Embryonic facial prominence (tissue), 1 donor: ENCODE measurements at regions not wholly inside any gene's neighbourhood (a gene's known extent, or its start where the extent isn't known, plus 50 kb on each side); places are given as distances from the start of the nearest gene placed in this dataset.
"Not testable (repeated sequence)": the region's sequence is repeated elsewhere in the genome, so short reads cannot be mapped to it uniquely, and the experiment has no call there.

Experiments used
- DNase-seq: peaks from one replicate; pipeline ENCODE4 v3.0.0-alpha.2; 2016; ENCODE audit errors: extremely low spot score

GRCh38 chr10:118870467-118871243 is 115.9 kb upstream of the CACUL1 start:
- DNase-seq, result no peak

GRCh38 chr10:118871244-118871865 is 116.6 kb upstream of the CACUL1 start:
- no peak for DNase-seq

GRCh38 chr10:118873091-118873737 is 118.4 kb upstream of the CACUL1 start:
- DNase-seq, result no peak

GRCh38 chr10:118873738-118874105 is 119.0 kb upstream of the CACUL1 start:
- no peak for DNase-seq

- no peak for DNase-seq
These were observed 119.4 kb upstream of the CACUL1 start for GRCh38 chr10:118874171-118874570.

- DNase-seq, result no peak
These were observed 120.3 kb upstream of the CACUL1 start for GRCh38 chr10:118875087-118875486.

GRCh38 chr10:118882741-118883140 is 128.0 kb upstream of the CACUL1 start:
- no peak for DNase-seq

- no peak for DNase-seq
These were observed 137.3 kb upstream of the NANOS1 start for GRCh38 chr10:118892255-118892654.

GRCh38 chr10:118894891-118895290 is 134.6 kb upstream of the NANOS1 start:
- not testable (repeated sequence) for DNase-seq

GRCh38 chr10:118900617-118901016 is 128.9 kb upstream of the NANOS1 start:
- DNase-seq, result no peak

- no peak for DNase-seq
These were observed 128.1 kb upstream of the NANOS1 start for GRCh38 chr10:118901380-118901779.

GRCh38 chr10:118901906-118902305 is 127.6 kb upstream of the NANOS1 start:
- no peak for DNase-seq

- not testable (repeated sequence) for DNase-seq
These were observed 126.9 kb upstream of the NANOS1 start for GRCh38 chr10:118902656-118903055.

- no peak for DNase-seq
These were observed 126.3 kb upstream of the NANOS1 start for GRCh38 chr10:118903251-118903650.

GRCh38 chr10:118903691-118904090 is 125.8 kb upstream of the NANOS1 start:
- DNase-seq, result no peak

- DNase-seq, result no peak
These were observed 125.2 kb upstream of the NANOS1 start for GRCh38 chr10:118904286-118904685.

- no peak for DNase-seq
These were observed 122.5 kb upstream of the NANOS1 start for GRCh38 chr10:118907051-118907450.

- no peak for DNase-seq
These were observed 120.8 kb upstream of the NANOS1 start for GRCh38 chr10:118908557-118909256.

GRCh38 chr10:118910702-118911101 is 118.8 kb upstream of the NANOS1 start:
- DNase-seq, result no peak

- no peak for DNase-seq
These were observed 118.2 kb upstream of the NANOS1 start for GRCh38 chr10:118911363-118911762.

- no peak for DNase-seq
These were observed 116.4 kb upstream of the NANOS1 start for GRCh38 chr10:118912961-118913600.

GRCh38 chr10:118913825-118914224 is 115.7 kb upstream of the NANOS1 start:
- no peak for DNase-seq
